ENCODE measurements at regions not wholly inside any gene's neighbourhood (a gene's known extent, or its start where the extent isn't known, plus 50 kb on each side); places are given as distances from the start of the nearest gene placed in this dataset.

- no peak for TF ChIP-seq CTCF (IDR thresholded peaks at IDR 0.05)
- TF ChIP-seq POLR2A (IDR thresholded peaks at IDR 0.05) = no peak
These were observed 766.9 kb upstream of the PCDH10 start for GRCh38 chr4:132382243-132382642.

Measured in right lobe of liver (tissue), 4 donors.